ENCODE measurements at regions not wholly inside any gene's neighbourhood (a gene's known extent, or its start where the extent isn't known, plus 50 kb on each side); places are given as distances from the start of the nearest gene placed in this dataset.

GRCh38 chr17:6243186-6243585, 173.0 kb downstream of the WSCD1 start:
- CTCF ChIA-PET = no interaction called here
- H3K4me1 ChIP-seq (ENCODE audit: control insufficient read depth, insufficient read depth, low read length) = no peaks in the 10 kb centered on the region
- no peak overlapping the region for H4K8ac ChIP-seq (ENCODE audit: low read depth in 2 of 2, low read length in 2 of 2)
- H2AK9ac ChIP-seq (replicated peaks; ENCODE audit: low read depth, low read length, poor library complexity) = no peak overlapping the region
- H3K9ac ChIP-seq (ENCODE audit: low read depth, low read length) = no peak overlapping the region
- no peak overlapping the region for H2AK5ac ChIP-seq (ENCODE audit: low read depth, low read length)
- no peak overlapping the region for H3K4me2 ChIP-seq (ENCODE audit: low read depth, low read length)
- no peak overlapping the region for H3K4me3 ChIP-seq (ENCODE audit: insufficient read depth, low read depth, low read length)
- H2AFZ ChIP-seq (replicated peaks; ENCODE audit: low read length, poor library complexity) = no peak overlapping the region
- H3K9me1 ChIP-seq (ENCODE audit: insufficient read depth, low read length) = no peaks in the 10 kb centered on the region
- no peaks in the 10 kb centered on the region; the same call in 1 of the 2 replicates for H3K9me3 ChIP-seq (ENCODE audit: control insufficient read depth, insufficient read depth, low read length)
- H2BK120ac ChIP-seq (ENCODE audit: low read depth, low read length) = no peak overlapping the region
- no peak overlapping the region for H3K27ac ChIP-seq (ENCODE audit: insufficient read depth, low read length)
- H3K36me3 ChIP-seq (ENCODE audit: control insufficient read depth, insufficient read depth, low read length) = no peaks in the 10 kb centered on the region
- H4K5ac ChIP-seq (ENCODE audit: low read depth, low read length) = no peak overlapping the region
- H2BK15ac ChIP-seq (ENCODE audit: low read depth, low read length) = no peak overlapping the region
- TF ChIP-seq MAZ (IDR thresholded peaks at IDR 0.05; ENCODE audit: borderline replicate concordance, low read depth, low read length) = no peak
- no peak for TF ChIP-seq FOS (IDR thresholded peaks at IDR 0.05; ENCODE audit: low read depth, low read length)
- intact Hi-C loops (cut with micrococcal nuclease) (no loop called here), in situ Hi-C loops (cut with MboI; ENCODE audit: low sequenced_read_pairs) (no loop called here), dilution Hi-C loops (cut with HindIII; ENCODE audit: low sequenced_read_pairs, unreplicated experiment) (no loop called here)
- H3K27me3 ChIP-seq (ENCODE audit: control insufficient read depth, insufficient read depth, low read length) = no peaks in the 10 kb centered on the region
- H3K4ac ChIP-seq (ENCODE audit: low read depth, low read length) = no peak overlapping the region
- no TSS peak for BruUV-seq (replicated peaks)
- no peak overlapping the region for H4K91ac ChIP-seq (ENCODE audit: insufficient read depth, low read depth, low read length)
- H2BK5ac ChIP-seq (ENCODE audit: low read depth, low read length, poor library complexity, severe bottlenecking) = no peak overlapping the region
- ATAC-seq (ENCODE audit: low read depth) = no peak
- no peak overlapping the region for H3K56ac ChIP-seq (ENCODE audit: extremely low read depth, insufficient read depth, low read length)
- H3K14ac ChIP-seq (replicated peaks; ENCODE audit: low read depth, low read length) = no peak overlapping the region
- no peaks in the 10 kb centered on the region for H4K20me1 ChIP-seq (ENCODE audit: insufficient read depth, low read length)
- H3K23ac ChIP-seq (ENCODE audit: low read depth, low read length) = no peak overlapping the region
- no peak overlapping the region for H3K18ac ChIP-seq (ENCODE audit: low read depth, low read length)
- H2BK20ac ChIP-seq (ENCODE audit: low read depth, low read length) = no peak overlapping the region
- no peak for DNase-seq
- POLR2A ChIA-PET (ENCODE audit: unreplicated experiment) = no interaction called here
- no peaks in the 10 kb centered on the region for H3K79me1 ChIP-seq (ENCODE audit: low read depth in 1 of 2, low read length in 2 of 2)

Data from IMR-90 (cell line).